ENCODE measurements at regions not wholly inside any gene's neighbourhood (a gene's known extent, or its start where the extent isn't known, plus 50 kb on each side); places are given as distances from the start of the nearest gene placed in this dataset.

DNA sequence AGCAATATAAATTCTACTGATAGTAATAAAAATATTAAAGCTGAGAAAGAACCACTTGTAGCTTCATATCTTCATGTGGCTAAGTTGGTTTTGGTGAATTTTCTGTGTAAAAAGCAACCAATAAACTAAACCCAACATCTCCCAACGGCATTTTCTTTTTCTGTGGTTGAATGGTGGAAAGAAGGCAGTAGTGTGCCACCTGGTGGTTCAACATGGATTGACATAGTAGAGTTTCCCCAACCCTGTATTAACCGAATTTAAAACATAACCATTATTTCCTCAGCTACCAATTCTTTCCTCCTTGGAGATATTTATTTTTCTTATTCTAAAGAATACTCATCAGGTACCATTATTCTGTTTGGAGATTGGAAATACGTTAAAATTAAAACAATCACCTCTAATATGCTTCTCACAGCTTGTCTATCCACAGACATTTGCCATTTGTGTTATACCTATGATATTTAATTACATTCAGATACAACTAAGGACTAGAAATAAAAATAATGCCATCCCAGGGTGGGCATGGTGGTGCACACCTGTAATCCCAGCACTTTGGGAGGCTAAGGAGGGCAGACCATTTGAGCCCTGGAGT is 117.1 kb upstream of the EEF1E1 start:
- Histone ChIP-seq H3K4me3 (no peak overlapping the region), H3K27me3 (ENCODE audit: control insufficient read depth in 3 of 3, insufficient read depth in 3 of 3, low read length in 2 of 3) (no peaks in the 10 kb centered on the region), H3K36me3 (ENCODE audit: control insufficient read depth in 4 of 4, insufficient read depth in 4 of 4, low read length in 4 of 4) (no peaks in the 10 kb centered on the region), H3K27ac (ENCODE audit: low read depth in 1 of 2, low read length in 1 of 2) (no peak overlapping the region), H3K9ac (ENCODE audit: insufficient read depth in 1 of 2, low read length in 2 of 2) (no peak overlapping the region), H3K9me3 (ENCODE audit: control insufficient read depth in 4 of 4, insufficient read depth in 3 of 4, low read length in 3 of 4) (peaks cover 0 to 4% (median 0%) of the 10 kb centered on the region in 4 donors), H3K4me1 (ENCODE audit: control insufficient read depth in 5 of 5, insufficient read depth in 5 of 5, low read length in 5 of 5) (no peaks in the 10 kb centered on the region)
- ATAC-seq (ENCODE audit: insufficient read depth, low FRiP score) (peak; percentile 27), DNase-seq (peak; percentile 26 to 71 (median 62))
- TF ChIP-seq, protein P1, sequence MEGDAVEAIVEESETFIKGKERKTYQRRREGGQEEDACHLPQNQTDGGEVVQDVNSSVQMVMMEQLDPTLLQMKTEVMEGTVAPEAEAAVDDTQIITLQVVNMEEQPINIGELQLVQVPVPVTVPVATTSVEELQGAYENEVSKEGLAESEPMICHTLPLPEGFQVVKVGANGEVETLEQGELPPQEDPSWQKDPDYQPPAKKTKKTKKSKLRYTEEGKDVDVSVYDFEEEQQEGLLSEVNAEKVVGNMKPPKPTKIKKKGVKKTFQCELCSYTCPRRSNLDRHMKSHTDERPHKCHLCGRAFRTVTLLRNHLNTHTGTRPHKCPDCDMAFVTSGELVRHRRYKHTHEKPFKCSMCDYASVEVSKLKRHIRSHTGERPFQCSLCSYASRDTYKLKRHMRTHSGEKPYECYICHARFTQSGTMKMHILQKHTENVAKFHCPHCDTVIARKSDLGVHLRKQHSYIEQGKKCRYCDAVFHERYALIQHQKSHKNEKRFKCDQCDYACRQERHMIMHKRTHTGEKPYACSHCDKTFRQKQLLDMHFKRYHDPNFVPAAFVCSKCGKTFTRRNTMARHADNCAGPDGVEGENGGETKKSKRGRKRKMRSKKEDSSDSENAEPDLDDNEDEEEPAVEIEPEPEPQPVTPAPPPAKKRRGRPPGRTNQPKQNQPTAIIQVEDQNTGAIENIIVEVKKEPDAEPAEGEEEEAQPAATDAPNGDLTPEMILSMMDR (IDR thresholded peaks at IDR 0.05; ENCODE audit: control extremely low read depth, extremely low read depth), result peak; percentile 28
- 3% methylated on average over 3 of the region's 3 CpGs for WGBS, 2 donors

DNA sequence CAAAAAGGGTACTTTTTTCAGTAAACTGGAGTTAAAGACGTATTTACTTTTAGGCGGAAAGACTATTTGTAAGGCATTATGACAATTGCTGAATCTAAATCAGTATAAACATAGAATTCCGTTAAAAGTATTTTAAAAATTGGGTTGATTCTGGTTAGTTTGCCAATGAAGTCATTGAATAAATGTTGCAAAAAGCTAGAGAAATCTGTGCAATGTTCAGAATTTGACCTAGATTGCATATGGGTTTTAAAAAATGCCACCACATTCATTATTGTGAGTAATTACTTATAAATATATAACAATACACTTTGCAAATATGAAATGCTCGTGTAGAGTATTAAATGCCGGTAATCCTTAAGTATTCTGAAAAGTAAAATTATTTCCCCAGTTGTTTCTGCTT is 116.5 kb upstream of the EEF1E1 start:
- no peak for ATAC-seq (ENCODE audit: insufficient read depth, low FRiP score)
- no peaks in the 10 kb centered on the region for H3K4me1 ChIP-seq (ENCODE audit: control insufficient read depth in 5 of 5, insufficient read depth in 5 of 5, low read length in 5 of 5)
- WGBS, 2 donors, result 67 to 74% methylated on average over 5 of the region's 5 CpGs

DNA sequence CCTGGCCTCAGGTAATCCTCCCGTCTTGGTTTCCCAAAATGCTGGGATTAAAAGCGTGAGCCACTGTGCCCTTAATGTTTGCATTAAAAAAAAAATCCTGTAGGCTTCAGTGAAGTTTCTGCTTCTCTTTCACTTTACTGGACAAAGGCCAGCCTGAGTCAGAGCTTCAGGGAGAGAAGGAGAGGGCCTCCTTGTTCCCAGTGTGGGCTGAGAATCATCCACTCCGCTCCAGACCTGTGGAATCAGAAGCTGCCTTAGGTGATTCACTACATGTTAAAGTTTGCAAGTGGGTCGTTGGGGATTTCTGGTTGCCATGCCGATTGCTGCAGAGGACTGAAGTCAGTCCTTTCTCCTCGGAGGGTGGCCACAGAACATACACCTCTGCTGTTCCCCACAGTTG is 113.3 kb upstream of the EEF1E1 start:
- no peak for ATAC-seq (ENCODE audit: insufficient read depth, low FRiP score)
- TF ChIP-seq, protein P1 (IDR thresholded peaks at IDR 0.05; ENCODE audit: control extremely low read depth, extremely low read depth), result no peak
- no peak for DNase-seq
- Histone ChIP-seq H3K27ac (ENCODE audit: low read depth in 1 of 2, low read length in 1 of 2) (no peak overlapping the region), H3K9ac (ENCODE audit: insufficient read depth in 1 of 2, low read length in 2 of 2) (no peak overlapping the region), H3K4me3 (no peak overlapping the region), H3K27me3 (ENCODE audit: control insufficient read depth in 3 of 3, insufficient read depth in 3 of 3, low read length in 2 of 3) (no peaks in the 10 kb centered on the region), H3K36me3 (ENCODE audit: control insufficient read depth in 4 of 4, insufficient read depth in 4 of 4, low read length in 4 of 4) (no peaks in the 10 kb centered on the region), H3K4me1 (ENCODE audit: control insufficient read depth in 5 of 5, insufficient read depth in 5 of 5, low read length in 5 of 5) (no peaks in the 10 kb centered on the region), H3K9me3 (ENCODE audit: control insufficient read depth in 4 of 4, insufficient read depth in 3 of 4, low read length in 3 of 4) (peaks cover 0 to 2% (median 0%) of the 10 kb centered on the region in 4 donors)
- WGBS, 2 donors, result 67 to 83% methylated on average over 6 of the region's 6 CpGs

More for the DNA sequence above, 116.5 kb upstream of the EEF1E1 start:
- TF ChIP-seq, protein P1 (IDR thresholded peaks at IDR 0.05; ENCODE audit: control extremely low read depth, extremely low read depth), result no peak
- no peaks in the 10 kb centered on the region for H3K36me3 ChIP-seq (ENCODE audit: control insufficient read depth in 4 of 4, insufficient read depth in 4 of 4, low read length in 4 of 4)
- no peaks in the 10 kb centered on the region for H3K27me3 ChIP-seq (ENCODE audit: control insufficient read depth in 3 of 3, insufficient read depth in 3 of 3, low read length in 2 of 3)
- no peak overlapping the region for H3K27ac ChIP-seq (ENCODE audit: low read depth in 1 of 2, low read length in 1 of 2)
- DNase-seq, result no peak
- no peak overlapping the region for H3K9ac ChIP-seq (ENCODE audit: insufficient read depth in 1 of 2, low read length in 2 of 2)
- peaks cover 0 to 4% (median 0%) of the 10 kb centered on the region in 4 donors for H3K9me3 ChIP-seq (ENCODE audit: control insufficient read depth in 4 of 4, insufficient read depth in 3 of 4, low read length in 3 of 4)
- no peak overlapping the region for H3K4me3 ChIP-seq

DNA sequence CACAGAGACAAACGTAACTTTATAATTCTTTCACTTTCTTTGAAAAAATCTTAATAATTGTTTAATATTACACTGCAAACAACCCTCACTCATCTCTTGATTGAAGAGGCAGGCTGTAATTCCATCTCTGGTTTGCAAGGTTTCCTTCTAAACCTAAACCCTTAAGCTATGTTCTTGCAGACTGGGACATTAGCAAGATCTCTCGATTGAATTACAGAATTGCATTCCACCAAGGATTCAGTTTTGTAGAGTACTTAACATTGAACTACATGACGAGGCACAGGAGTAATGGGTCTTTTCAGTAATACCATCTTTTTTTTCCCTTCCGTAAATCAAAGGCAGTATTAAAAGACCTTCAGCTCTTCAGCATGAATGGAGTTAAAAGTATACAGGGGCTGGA is 111.6 kb upstream of the EEF1E1 start:
- Histone ChIP-seq H3K27ac (ENCODE audit: low read depth in 1 of 2, low read length in 1 of 2) (no peak overlapping the region), H3K9me3 (ENCODE audit: control insufficient read depth in 4 of 4, insufficient read depth in 3 of 4, low read length in 3 of 4) (peaks cover 0 to 2% (median 0%) of the 10 kb centered on the region in 4 donors), H3K36me3 (ENCODE audit: control insufficient read depth in 4 of 4, insufficient read depth in 4 of 4, low read length in 4 of 4) (no peaks in the 10 kb centered on the region), H3K4me1 (ENCODE audit: control insufficient read depth in 5 of 5, insufficient read depth in 5 of 5, low read length in 5 of 5) (no peaks in the 10 kb centered on the region), H3K4me3 (no peak overlapping the region), H3K9ac (ENCODE audit: insufficient read depth in 1 of 2, low read length in 2 of 2) (no peak overlapping the region), H3K27me3 (ENCODE audit: control insufficient read depth in 3 of 3, insufficient read depth in 3 of 3, low read length in 2 of 3) (no peaks in the 10 kb centered on the region)
- ATAC-seq (ENCODE audit: insufficient read depth, low FRiP score) (no peak), DNase-seq (no peak)
- WGBS, 2 donors, result 76 to 81% methylated on average over 4 of the region's 4 CpGs
- TF ChIP-seq, protein P1 (IDR thresholded peaks at IDR 0.05; ENCODE audit: control extremely low read depth, extremely low read depth), result no peak

Measured in lung (tissue), 11 donors.